GDM1 (cell line): ENCODE measurements at regions not wholly inside any gene's neighbourhood (a gene's known extent, or its start where the extent isn't known, plus 50 kb on each side); places are given as distances from the start of the nearest gene placed in this dataset.

Source experiments
- DNase-seq: peaks from one replicate; lab custom pipeline; 2025; lab: John Stamatoyannopoulos, UW

- no peak for DNase-seq
Observed at GRCh38 chr16:51900221-51900780, 646.6 kb downstream of the TOX3 start.

GRCh38 chr16:51898872-51899271 is 648.1 kb downstream of the TOX3 start:
- DNase-seq, result no peak

- DNase-seq, result no peak
Observed at GRCh38 chr16:51896013-51896412, 650.9 kb downstream of the TOX3 start.

- no peak for DNase-seq
Observed at GRCh38 chr16:51892293-51893007, 654.5 kb downstream of the TOX3 start.

- no peak for DNase-seq
Observed at GRCh38 chr16:51888534-51888933, 658.4 kb downstream of the TOX3 start.

- DNase-seq, result no peak
Observed at GRCh38 chr16:51888016-51888415, 658.9 kb downstream of the TOX3 start.

- DNase-seq, result no peak
Observed at GRCh38 chr16:51886456-51886855, 660.5 kb downstream of the TOX3 start.

- no peak for DNase-seq
Observed at GRCh38 chr16:51884773-51885172, 662.2 kb downstream of the TOX3 start.

GRCh38 chr16:51881731-51882130 is 665.2 kb downstream of the TOX3 start:
- DNase-seq, result no peak

- no peak for DNase-seq
Observed at GRCh38 chr16:51880776-51881175, 666.2 kb downstream of the TOX3 start.

- no peak for DNase-seq
Observed at GRCh38 chr16:51877686-51878085, 669.3 kb downstream of the TOX3 start.

- no peak for DNase-seq
Observed at GRCh38 chr16:51876934-51877333, 670.0 kb downstream of the TOX3 start.

GRCh38 chr16:51876601-51876875 is 670.4 kb downstream of the TOX3 start:
- no peak for DNase-seq

GRCh38 chr16:51875834-51876600 is 670.9 kb downstream of the TOX3 start:
- DNase-seq, result no peak

GRCh38 chr16:51872524-51872923 is 674.4 kb downstream of the TOX3 start:
- DNase-seq, result no peak

GRCh38 chr16:51870296-51870854 is 676.6 kb downstream of the TOX3 start:
- no peak for DNase-seq

- DNase-seq, result no peak
Observed at GRCh38 chr16:51869176-51869575, 677.8 kb downstream of the TOX3 start.

GRCh38 chr16:51868631-51869030 is 678.3 kb downstream of the TOX3 start:
- no peak for DNase-seq

- no peak for DNase-seq
Observed at GRCh38 chr16:51867386-51868065, 679.4 kb downstream of the TOX3 start.

- no peak for DNase-seq
Observed at GRCh38 chr16:51864575-51864974, 682.4 kb downstream of the TOX3 start.

- no peak for DNase-seq
Observed at GRCh38 chr16:51854401-51854951, 692.5 kb downstream of the TOX3 start.

GRCh38 chr16:51853586-51853985 is 693.4 kb downstream of the TOX3 start:
- DNase-seq, result no peak
